OCI-LY1 (cell line): ENCODE measurements at regions not wholly inside any gene's neighbourhood (a gene's known extent, or its start where the extent isn't known, plus 50 kb on each side); places are given as distances from the start of the nearest gene placed in this dataset.
"Not testable (repeated sequence)": the region's sequence is repeated elsewhere in the genome, so short reads cannot be mapped to it uniquely, and the experiment has no call there.

Experiments used
- H2AFZ ChIP-seq: fragments of 200-600 bp; sonication (generic), shearing (Covaris generic); 2 replicates; pipeline ENCODE4 v1.6.0; 2014; ENCODE audit warnings: antibody characterized with exemption, mild to moderate bottlenecking, low read length
- H3F3A ChIP-seq: fragments of 200-600 bp; sonication (generic), shearing (Covaris generic); 2 replicates; pipeline ENCODE4 v1.6.0; 2014; ENCODE audit warnings: mild to moderate bottlenecking, antibody characterized with exemption, low read length, moderate library complexity; ENCODE audit not compliant: insufficient read depth
- H3K27ac ChIP-seq: fragments of 200-600 bp; sonication (generic); 2 replicates; pipeline ENCODE4 v1.5.1; 2014; ENCODE audit warnings: low read length, mixed run types, mild to moderate bottlenecking, low read depth; ENCODE audit not compliant: poor library complexity, severe bottlenecking
- H3K27me3 ChIP-seq: fragments of 200-600 bp; sonication (generic); 2 replicates; pipeline ENCODE4 v1.6.0; 2014; ENCODE audit warnings: antibody characterized with exemption, mild to moderate bottlenecking, low read length, moderate library complexity; ENCODE audit not compliant: insufficient read depth
- H3K36me3 ChIP-seq: fragments of 200-600 bp; sonication (generic); 2 replicates; pipeline ENCODE4 v1.6.1; 2014; ENCODE audit warnings: mild to moderate bottlenecking, antibody characterized with exemption, low read length, moderate library complexity, mixed read lengths; ENCODE audit not compliant: insufficient read depth
- H3K4me1 ChIP-seq: fragments of 200-600 bp; sonication (generic); 2 replicates; pipeline ENCODE4 v1.5.1; 2014; ENCODE audit warnings: mild to moderate bottlenecking, low read length, moderate library complexity; ENCODE audit not compliant: insufficient read depth, severe bottlenecking
- H3K4me2 ChIP-seq: fragments of 200-600 bp; sonication (generic), shearing (Covaris generic); 2 replicates; pipeline ENCODE4 v1.6.1; 2014; ENCODE audit warnings: low read length
- H3K4me3 ChIP-seq: fragments of 200-600 bp; sonication (generic); 2 replicates; pipeline ENCODE4 v1.5.1; 2014; ENCODE audit warnings: low read length, low read depth, mild to moderate bottlenecking, mixed read lengths; ENCODE audit not compliant: poor library complexity, severe bottlenecking
- H3K79me2 ChIP-seq: fragments of 200-600 bp; shearing (Covaris generic); 2 replicates; pipeline ENCODE4 v1.6.1; 2016; ENCODE audit warnings: mixed run types, low read length, mixed read lengths; ENCODE audit not compliant: insufficient read depth
- H3K9ac ChIP-seq: fragments of 200-600 bp; sonication (generic), shearing (Covaris generic); 2 replicates; pipeline ENCODE4 v1.6.1; 2014; ENCODE audit warnings: mild to moderate bottlenecking, low read length, mixed read lengths
- H3K9me2 ChIP-seq: fragments of 200-600 bp; sonication (generic), shearing (Covaris generic); 2 replicates; pipeline ENCODE4 v1.6.1; 2014; ENCODE audit warnings: low read depth, mild to moderate bottlenecking, low read length, mixed read lengths
- H3K9me3 ChIP-seq: fragments of 200-600 bp; shearing (Covaris generic); 2 replicates; pipeline ENCODE4 v1.6.1; 2014; ENCODE audit warnings: low read length, mixed read lengths
- H4K20me1 ChIP-seq: fragments of 200-600 bp; sonication (generic), shearing (Covaris generic); 2 replicates; pipeline ENCODE4 v1.6.0; 2016; ENCODE audit warnings: mild to moderate bottlenecking, low read length; ENCODE audit not compliant: insufficient read depth
- CTCF ChIP-seq: fragments of 200-600 bp; sonication (generic), shearing (Covaris generic); IDR thresholded peaks from 2 replicates; pipeline ENCODE4 v1.5.1; 2017; ENCODE audit warnings: mild to moderate bottlenecking, antibody characterized with exemption, low read length, moderate library complexity, mixed read lengths
- EZH2 ChIP-seq: fragments of 200-600 bp; sonication (generic), shearing (Covaris generic); IDR thresholded peaks from 2 replicates; pipeline ENCODE4 v1.8.0; 2017; ENCODE audit warnings: borderline replicate concordance, mixed run types, mild to moderate bottlenecking, antibody characterized with exemption, low read length, moderate library complexity, mixed read lengths

- no peaks in the 10 kb centered on the region for H4K20me1 ChIP-seq
- no peaks in the 10 kb centered on the region for H3K27me3 ChIP-seq
- no peaks in the 10 kb centered on the region for H3K36me3 ChIP-seq
- H3K4me1 ChIP-seq: no peaks in the 10 kb centered on the region
- H3F3A ChIP-seq: no peaks in the 10 kb centered on the region
- no peak overlapping the region for H3K4me2 ChIP-seq
- H3K9ac ChIP-seq: no peak overlapping the region
- H3K9me2 ChIP-seq: no peaks in the 10 kb centered on the region
- H3K4me3 ChIP-seq: no peak overlapping the region
- H3K9me3 ChIP-seq: no peaks in the 10 kb centered on the region
- H3K27ac ChIP-seq: no peak overlapping the region
- H2AFZ ChIP-seq: no peak overlapping the region
- TF ChIP-seq EZH2: no peak
- TF ChIP-seq CTCF: no peak
- no peaks in the 10 kb centered on the region for H3K79me2 ChIP-seq
Observed at GRCh38 chr5:117131876-117132275, 557.3 kb upstream of the SEMA6A start.

- no peaks in the 10 kb centered on the region for H3K4me1 ChIP-seq
- no peak overlapping the region for H2AFZ ChIP-seq
- no peak overlapping the region for H3K4me2 ChIP-seq
- H3K4me3 ChIP-seq: no peak overlapping the region
- no peaks in the 10 kb centered on the region for H3K9me3 ChIP-seq
- H3K36me3 ChIP-seq: no peaks in the 10 kb centered on the region
- H3K9ac ChIP-seq: no peak overlapping the region
- no peaks in the 10 kb centered on the region for H4K20me1 ChIP-seq
- H3K27ac ChIP-seq: no peak overlapping the region
- H3K79me2 ChIP-seq: no peaks in the 10 kb centered on the region
- no peaks in the 10 kb centered on the region for H3K27me3 ChIP-seq
- TF ChIP-seq EZH2 (no peak), CTCF (no peak)
- H3K9me2 ChIP-seq: no peaks in the 10 kb centered on the region
- H3F3A ChIP-seq: no peaks in the 10 kb centered on the region
Observed at GRCh38 chr5:117131048-117131679, 556.5 kb upstream of the SEMA6A start.

- H3K9ac ChIP-seq: no peak overlapping the region
Observed at GRCh38 chr5:117118499-117118898, 543.9 kb upstream of the SEMA6A start.

GRCh38 chr5:117117314-117117713, 542.7 kb upstream of the SEMA6A start:
- H2AFZ ChIP-seq, H4K20me1 ChIP-seq, H3K4me3 ChIP-seq, H3K79me2 ChIP-seq, H3K4me1 ChIP-seq, H3K4me2 ChIP-seq, H3K36me3 ChIP-seq, H3K9ac ChIP-seq, H3K27me3 ChIP-seq, H3K27ac ChIP-seq, H3F3A ChIP-seq, H3K9me3 ChIP-seq, H3K9me2 ChIP-seq: not testable (repeated sequence)

More at GRCh38 chr5:117118499-117118898, 543.9 kb upstream of the SEMA6A start:
- H3K4me3 ChIP-seq: no peak overlapping the region
- no peaks in the 10 kb centered on the region for H3K9me2 ChIP-seq
- H3F3A ChIP-seq: no peaks in the 10 kb centered on the region
- no peak for TF ChIP-seq EZH2
- TF ChIP-seq CTCF: no peak
- no peaks in the 10 kb centered on the region for H3K36me3 ChIP-seq
- no peaks in the 10 kb centered on the region for H3K4me1 ChIP-seq
- no peaks in the 10 kb centered on the region for H4K20me1 ChIP-seq
- H3K27ac ChIP-seq: no peak overlapping the region
- no peak overlapping the region for H3K4me2 ChIP-seq
- H2AFZ ChIP-seq: no peak overlapping the region
- H3K79me2 ChIP-seq: no peaks in the 10 kb centered on the region
- H3K9me3 ChIP-seq: no peaks in the 10 kb centered on the region
- no peaks in the 10 kb centered on the region for H3K27me3 ChIP-seq
